GM04503 (cell line): ENCODE measurements at regions not wholly inside any gene's neighbourhood (a gene's known extent, or its start where the extent isn't known, plus 50 kb on each side); places are given as distances from the start of the nearest gene placed in this dataset.
"Not testable (repeated sequence)": the region's sequence is repeated elsewhere in the genome, so short reads cannot be mapped to it uniquely, and the experiment has no call there.

Source experiments
- DNase-seq: peaks from one replicate; pipeline ENCODE4 v3.0.0-alpha.2; 2012; ENCODE audit warnings: low read depth

DNA sequence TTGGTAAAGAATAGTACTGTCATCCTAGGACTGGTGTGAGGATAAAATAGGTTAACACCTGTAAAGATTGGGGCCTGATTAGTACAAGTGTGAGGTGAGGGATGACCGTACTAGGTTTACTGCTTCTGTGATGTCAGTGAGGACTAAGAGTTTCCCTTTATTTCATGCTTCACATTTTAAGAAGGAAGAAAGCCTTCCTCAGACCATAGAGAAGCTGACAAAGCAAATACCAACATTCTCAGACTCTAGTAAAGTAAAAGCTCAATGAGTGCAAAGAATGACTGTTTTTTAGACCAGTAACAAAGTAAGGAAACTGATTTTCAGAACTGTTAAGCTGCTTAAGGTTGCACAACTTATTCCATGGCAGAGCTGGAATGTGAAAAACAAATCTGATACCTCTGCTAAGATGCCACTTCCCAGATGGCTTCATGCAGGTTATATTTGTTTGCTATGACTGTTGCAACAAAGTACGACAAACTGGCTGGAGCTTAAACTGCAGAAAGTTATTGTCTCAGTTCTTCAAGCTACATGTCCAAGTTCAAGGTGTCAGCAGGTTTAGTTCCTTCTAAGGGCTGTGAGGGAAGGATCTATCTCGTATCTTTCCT lies 354.9 kb downstream of the RSL24D1 start:
- no peak for DNase-seq

DNA sequence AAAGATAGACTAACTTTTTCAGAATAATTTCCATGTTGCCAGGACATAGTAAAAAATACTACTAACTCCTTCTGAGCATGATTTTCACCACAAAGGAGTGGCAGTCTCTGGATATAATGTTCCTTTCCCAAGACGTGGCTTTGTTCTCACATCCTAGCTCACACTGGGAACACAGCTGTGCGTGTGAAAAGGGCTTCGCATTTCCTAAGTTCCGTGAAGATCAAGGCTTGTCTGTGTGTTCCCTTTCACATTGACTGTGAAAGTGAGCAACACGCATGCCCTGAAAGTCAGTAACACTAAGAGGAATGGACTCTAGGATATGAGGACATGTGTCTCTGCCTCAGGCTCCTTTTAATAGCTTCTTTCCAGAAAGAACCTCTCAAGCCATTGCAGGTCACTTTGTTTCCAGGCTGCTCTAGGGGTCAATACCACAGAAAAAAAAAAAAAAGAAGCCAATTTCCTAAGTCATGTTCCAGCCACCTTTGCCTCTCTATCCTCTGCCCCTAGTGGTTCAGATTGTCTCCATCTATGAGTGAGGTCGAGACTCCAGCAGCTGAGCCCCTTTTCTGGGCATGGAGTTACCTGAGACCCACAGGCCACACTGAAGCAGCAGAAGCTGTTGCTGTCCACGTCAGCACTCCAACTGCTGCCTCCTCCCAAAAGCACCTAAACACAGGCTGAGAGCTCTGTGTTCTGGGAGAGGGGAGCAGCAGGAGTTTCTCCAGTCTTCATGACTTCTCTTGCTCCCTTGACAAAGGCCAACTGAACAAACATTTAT lies 355.9 kb downstream of the RSL24D1 start:
- no peak for DNase-seq

DNA sequence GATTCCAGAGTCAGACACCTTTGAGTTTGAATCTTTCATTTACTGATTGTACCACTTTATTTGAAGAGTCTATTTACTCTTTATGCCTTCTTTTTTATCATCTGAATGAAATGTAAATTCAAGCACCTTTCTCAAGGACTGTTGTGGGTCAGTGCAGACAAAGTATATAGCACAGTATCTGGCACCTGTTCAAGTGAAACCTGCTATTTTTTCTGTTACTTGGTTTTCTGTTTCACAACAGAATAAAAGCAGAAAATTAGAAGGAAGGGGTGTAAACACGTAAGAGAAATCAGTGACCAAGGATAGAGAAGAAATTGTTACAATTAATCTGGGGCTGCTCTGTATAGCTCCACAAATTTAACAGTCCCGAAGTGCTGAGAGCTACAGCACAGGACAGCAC lies 357.4 kb downstream of the RSL24D1 start:
- DNase-seq: no peak

DNA sequence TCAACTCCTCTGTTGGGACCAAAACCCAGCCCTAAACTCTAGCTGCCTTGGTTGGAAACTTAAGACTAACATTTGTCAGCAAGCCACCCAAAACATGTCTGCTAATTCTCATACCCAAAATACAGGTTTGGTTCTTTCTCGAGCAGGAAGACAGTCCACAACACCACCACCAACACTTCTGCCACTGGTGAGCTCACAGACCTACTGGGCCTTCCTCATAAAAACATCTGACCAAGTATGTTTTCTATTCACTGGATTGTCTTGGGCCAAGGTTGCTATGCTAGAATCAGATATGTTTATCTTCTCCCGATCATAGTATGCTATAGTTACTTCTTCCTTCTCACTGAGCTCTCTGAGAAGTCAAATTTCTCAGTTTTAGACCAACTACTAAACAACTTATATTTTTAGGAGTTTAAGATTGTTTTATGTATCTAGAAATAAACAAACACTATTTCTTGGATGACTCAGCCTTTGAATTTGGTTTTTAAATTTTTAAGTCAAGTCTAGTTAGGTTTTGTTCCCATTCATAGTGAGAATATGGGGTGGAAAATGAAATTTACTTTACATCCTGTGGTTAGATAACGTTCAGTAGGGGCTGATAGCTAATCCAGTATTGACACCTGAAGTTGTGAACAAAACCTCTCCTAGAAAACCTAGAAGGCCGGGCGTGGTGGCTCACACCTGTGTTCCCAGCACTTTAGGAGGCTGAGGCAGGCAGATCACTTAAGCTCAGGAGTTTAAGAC lies 360.5 kb downstream of the RSL24D1 start:
- no peak for DNase-seq

DNA sequence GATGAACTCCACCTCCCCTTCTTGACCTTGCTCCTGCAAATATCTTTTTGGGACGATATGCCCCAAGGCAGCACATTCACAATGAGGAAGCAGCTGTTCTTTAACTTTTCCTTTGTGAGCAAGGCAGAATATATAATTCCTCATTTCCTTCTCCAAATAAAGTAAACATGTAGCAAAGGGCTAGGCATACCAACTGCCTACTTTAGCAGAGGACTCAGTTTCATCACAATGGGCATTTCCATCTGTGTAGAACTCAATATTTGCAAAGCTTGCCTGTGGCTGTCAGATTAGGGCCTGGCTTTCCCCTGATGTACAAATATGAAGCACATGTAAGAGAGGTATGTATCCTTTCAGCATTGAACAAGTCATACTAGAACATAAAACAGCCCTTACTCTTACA lies 366.9 kb downstream of the RSL24D1 start:
- DNase-seq: no peak

DNA sequence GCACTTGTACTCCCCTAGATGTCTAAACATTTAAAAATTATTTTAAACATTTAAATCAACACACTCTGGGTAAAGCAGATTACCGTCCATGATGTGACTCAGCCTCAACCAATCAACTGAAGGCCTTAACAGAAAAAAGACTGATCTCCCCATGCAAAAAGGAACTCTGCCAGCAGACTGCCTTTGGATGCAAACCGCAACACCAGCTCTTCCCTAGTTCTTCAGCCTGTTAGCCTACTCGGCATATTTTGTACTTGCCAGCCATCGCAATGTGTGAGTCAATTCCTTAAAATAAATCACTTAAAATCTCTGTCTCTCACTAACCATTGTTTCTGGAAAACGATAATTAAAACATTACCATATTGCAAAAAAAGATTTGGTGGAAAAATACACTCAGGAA lies 375.9 kb downstream of the RSL24D1 start:
- DNase-seq: no peak

DNA sequence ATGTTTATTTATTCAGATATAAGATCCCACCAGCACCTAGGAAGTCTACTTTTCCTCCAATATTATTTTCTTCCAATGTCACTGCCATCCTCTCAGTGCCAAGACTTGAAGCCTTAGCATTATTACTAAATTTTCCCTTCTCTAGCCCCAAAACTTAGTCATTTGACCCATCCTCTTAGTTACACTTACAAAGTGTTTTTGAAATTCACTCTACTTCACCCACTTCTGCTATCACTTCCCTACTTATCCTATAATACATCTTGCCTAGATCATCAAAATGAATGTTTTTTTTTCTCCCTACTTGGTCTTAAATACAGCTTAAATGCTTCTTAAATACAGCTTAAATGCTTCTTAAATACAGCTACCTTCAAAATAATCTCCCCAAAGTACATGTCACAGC lies 376.6 kb downstream of the RSL24D1 start:
- DNase-seq: no peak

DNA sequence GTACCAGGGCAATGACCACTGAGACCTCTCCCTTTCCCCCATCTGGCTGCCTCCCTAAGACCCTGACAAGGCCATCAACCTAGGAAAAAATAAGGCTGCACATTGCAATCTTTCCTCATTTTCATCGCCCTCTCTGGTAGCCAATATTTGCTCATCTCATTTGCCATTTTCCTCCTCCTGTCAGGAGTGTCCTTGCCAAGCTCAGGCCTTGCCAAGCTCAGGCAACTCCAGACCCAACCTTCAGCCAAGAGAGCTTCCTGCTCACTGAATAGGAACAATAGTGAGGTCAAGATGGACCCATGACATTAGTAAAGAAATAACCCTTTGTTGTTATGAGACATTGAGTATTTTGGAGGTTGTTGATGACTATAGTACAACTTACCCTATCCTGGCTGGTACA lies 380.3 kb downstream of the RSL24D1 start:
- no peak for DNase-seq

DNA sequence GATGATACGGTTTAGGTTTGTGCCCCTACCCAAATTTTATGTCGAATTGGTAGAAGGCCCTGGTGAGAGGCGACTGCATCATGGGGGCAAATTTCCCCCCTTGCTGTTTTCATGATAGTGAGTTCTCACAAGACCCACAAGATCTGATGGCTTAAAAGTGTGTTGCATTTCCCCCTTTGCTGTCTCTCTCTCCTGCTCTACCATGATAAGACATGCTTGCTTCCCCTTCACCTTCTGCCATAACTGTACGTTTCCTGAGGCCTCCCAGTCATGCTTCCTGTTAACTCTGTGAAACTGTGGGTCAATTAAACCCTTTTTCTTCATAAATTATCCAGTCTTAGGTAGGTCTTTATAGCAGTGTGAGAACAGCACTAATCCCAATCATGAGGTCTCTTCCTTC lies 381.2 kb downstream of the RSL24D1 start:
- no peak for DNase-seq

DNA sequence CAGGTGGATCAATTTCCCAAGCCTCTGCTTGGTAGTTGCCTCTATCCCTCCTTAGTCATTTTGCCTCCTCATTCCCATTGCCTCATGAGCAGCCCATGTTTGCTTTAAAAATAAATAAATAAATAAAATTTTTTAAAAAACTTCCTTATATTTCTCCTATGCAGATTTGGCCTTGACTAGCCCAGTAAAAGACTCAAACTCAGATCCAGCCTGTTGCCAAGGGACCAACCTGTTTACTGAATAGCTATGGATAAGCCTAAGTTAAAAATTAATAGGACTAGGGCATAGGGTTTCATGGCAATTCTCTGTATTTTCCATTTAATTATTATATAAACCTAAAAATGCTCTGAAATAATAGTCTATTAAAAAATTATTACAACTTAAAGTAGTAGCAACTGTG lies 384.4 kb downstream of the RSL24D1 start:
- no peak for DNase-seq

DNA sequence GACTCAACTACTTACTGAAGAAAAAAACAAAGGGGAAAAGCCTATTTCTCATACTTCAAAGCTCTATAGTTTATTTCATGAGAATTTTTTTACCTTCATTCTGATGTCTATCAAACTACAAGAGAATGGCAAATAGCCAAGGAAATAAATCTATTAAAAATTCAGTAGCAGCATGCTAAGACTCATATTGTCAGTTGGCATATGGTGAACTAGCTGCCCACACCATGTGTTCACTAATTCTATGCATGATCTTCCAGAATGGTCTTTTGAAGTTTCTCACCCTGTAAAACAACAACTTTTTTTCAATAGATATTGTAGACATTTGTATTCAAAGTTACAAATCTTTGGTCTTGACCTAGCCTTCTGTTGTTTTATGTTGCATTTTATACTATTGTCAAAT lies 386.2 kb downstream of the RSL24D1 start:
- no peak for DNase-seq

DNA sequence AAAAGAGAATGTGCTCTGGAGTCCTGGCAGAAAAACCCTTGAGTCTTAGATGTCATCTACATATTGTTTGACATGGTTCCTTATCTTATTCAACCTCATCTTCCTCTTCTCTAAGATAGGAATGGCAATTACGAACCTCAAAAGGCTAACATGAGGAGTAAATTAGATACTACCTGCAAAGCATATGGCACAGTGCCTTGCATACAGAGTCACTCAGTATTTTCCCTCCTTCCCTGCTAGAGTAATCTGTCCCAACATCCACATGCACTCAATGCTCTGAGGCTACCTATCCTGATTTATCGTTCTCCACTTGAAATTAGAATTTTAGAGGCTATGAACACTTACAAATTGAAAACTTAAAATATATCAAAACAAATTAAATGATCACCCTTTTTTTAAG lies 386.7 kb downstream of the RSL24D1 start:
- DNase-seq: no peak

DNA sequence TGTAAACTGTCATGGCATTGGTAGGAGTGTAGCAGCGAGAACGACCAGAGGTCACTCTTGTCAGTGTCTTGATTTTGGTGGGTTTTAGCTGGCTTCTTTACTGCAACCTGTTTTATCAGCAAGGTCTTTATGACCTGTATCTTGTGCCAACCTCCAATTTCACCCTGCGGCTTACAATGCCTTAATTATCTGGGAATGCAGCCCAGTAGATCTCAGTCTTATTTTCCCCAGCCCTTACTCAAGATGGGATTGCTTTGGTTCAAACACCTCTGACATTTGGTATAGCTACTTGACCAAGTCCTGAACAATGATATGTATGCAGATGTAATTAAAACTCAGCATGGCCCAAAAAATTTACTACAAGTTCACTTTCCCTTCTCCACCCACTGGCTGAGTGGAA lies 388.4 kb downstream of the RSL24D1 start:
- DNase-seq: no peak

DNA sequence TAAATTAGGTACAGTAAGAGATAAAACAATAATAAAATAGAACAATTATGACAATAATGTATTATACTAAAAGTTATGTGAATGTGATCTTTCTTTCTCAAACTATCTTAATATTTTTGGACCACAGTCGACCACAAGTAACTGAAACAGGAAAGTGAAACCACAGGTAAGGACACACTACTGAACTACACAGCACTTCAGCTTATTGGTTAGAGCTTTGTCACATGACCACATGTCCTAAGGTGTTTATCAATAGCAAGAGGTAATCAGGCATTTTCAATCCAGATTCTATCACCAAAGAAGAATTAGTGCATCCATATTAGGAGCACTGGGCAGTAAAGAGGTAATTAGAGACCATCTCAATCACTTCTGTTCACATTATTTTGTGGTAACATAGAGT lies 392.8 kb downstream of the RSL24D1 start:
- DNase-seq: no peak

DNA sequence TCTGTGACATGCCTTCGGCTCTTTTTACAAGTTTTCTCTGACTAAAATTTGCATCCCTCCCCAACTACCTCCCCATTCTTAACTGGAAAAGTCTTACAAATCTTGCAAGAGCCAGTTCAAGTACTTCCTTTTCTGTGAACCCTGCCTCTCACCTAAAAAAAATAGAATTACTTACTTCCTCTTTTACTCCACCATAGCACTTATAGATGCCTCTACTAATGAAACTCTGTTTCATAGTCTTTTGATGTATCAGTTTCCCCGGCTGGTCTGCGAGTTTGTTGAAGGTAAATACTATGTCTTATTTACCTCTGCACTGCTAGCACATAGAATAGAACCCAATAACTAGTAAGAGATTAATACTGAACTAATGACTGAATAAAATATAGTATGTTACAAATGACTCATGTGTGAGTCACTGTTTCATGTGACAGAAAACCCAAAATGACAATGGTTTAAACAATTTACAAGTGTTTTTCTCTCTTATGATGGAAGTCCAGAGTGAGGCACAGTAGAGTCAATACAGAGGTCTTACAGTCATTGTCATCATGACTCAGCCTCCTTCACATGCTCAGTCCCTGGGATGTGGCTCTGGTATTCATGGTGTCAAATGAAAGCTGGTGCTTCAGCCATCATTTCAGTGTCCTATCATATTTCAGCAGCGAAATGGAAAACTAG lies 393.5 kb downstream of the RSL24D1 start:
- no peak for DNase-seq

DNA sequence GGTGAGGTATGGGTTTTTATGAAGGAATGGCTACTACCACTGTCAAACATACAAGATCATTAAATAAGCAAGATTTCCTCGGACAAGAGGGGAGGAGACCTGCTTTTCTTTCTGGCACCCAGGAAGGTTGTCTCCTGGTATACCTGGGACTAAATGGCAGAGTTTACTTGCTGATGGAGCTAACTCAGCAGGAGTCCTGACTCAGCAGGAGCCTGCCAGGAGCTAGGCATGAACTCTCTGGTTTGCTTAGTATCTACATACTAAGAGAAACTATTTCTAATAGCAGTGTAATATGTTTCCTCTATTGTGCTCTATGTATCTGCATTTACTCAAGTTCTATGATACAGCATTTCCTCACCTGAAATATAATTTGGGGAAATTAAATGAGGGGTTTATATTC lies 404.2 kb downstream of the RSL24D1 start:
- DNase-seq: no peak

DNA sequence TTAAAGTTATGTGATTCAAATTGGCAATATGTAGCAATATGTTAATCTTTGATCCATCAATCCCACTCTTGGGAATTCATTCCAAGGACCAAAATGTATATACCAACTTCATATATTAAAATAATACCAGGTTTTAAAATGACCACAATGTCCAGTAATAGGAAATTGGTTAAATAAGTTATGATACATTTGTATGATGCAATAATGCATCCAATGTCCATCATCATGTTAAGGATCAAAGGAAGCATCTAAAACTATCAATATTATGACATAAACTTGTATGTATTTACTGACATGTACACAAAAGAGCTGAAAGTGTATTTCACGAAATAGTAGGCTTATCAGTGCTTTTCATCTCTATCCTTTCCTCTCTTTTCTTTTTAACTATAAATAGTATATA lies 406.0 kb downstream of the RSL24D1 start:
- no peak for DNase-seq

DNA sequence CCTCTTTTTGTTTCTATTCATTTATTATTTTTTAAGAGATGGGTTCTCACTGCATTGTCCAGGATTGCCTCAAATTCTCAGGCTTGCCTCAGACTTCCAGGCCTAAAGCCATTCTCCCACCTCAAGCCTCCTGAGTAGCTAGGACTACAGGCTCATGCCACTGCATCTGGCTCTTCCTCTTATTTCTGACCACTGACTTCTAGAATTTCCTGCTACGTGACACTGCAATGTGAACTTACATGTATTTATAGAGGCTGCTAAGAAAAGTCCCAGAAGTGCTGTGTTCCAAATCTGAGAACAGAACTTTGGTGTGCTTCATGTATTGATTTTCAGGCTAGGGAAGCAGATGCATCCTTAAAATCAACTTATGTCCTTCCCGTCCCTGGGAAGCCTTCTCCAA lies 407.4 kb downstream of the RSL24D1 start:
- no peak for DNase-seq

DNA sequence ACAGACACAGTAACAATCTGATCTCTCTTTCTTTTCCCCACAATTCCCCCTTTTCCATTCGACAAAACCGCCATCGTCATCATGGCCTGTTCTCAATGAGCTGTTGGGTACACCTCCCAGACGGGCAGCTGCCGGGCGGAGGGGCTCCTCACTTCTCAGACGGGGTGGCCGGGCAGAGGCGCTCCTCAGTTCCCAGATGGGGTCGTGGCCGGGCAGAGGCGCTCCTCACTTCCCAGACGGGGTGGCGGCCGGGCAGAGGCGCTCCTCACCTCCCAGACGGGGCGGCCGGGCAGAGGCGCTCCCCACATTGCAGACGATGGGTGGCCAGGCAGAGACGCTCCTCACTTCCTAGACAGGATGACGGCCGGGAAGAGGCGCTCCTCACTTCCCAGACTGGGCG lies 415.5 kb downstream of the RSL24D1 start:
- not testable (repeated sequence) for DNase-seq

DNA sequence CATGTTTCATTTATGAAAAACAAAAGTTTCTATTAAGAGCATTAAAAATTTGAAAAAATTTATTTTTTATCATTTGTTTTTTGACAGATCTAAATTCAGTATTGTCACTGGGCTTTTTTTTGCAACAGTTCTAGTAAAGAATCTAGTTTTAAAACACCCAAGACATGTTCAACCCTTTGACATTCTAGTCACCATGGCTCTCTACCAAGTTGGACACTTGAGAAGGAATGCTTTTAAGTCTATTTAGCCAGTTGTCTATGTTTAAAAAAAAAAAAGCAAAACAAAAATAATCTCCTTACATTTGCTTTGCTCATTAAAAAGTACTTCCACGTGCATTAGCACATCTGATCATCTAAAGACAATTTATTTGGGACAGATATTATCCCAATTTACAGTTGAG lies 417.5 kb downstream of the RSL24D1 start:
- no peak for DNase-seq

DNA sequence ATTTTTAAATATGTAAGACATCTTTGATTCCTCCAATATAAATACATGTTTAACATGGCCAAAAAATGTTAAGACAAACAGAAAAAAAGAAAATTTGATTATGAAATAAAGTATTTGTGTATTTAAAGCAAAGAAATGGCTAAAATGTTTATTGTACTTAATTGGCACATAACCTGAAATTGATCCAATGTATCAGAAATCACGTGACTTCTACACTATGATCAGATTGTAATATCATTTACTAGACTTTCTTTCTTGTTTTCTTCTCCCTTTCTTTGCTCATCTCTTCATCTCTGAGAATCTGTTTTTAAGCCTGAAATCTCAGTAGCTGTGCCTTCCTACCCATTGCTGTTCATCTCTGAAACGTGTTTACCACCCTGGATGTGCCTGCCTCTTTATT lies 420.3 kb downstream of the RSL24D1 start:
- no peak for DNase-seq

DNA sequence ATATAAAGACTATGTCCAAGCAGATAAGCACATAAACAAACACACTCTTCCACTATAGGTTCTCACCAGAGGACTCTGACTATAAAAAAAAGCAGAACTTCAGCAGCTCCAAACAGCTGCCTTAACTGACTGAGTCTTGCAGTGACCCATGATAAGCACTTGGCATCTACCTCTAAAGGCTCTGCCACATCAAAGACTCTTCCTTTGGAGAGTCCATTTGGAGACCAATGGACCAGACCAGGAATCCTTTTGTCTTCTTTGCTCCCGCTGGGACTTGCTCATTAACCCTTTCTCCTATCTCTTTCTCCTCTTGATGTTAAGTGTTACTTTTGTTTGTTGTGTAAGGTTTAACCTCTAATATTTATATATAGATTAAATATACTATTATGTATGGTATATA lies 424.1 kb downstream of the RSL24D1 start:
- no peak for DNase-seq

DNA sequence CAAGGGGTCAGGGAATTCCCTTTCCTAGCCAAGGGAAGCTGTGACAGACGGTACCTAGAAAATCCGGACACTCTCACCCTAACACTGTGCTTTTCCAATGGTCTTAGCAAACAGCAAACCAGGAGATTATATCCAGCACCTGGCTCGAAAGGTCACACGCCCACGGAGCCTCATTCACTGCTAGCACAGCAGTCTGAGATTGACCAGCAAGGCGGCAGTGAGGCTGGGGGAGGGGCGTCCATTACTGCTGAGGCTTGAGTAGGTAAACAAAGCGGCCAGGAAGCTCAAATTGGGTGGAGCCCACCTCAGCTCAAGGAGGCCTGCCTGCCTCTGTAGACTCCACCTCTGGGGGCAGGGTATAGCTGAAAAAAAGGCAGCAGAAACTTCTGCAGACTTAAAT lies 447.3 kb downstream of the RSL24D1 start:
- not testable (repeated sequence) for DNase-seq
